HL-60 (cell line): ENCODE measurements at regions not wholly inside any gene's neighbourhood (a gene's known extent, or its start where the extent isn't known, plus 50 kb on each side); places are given as distances from the start of the nearest gene placed in this dataset.
A peak's percentile ranks its signal among the peaks of the same experiment; 100 is the strongest.

ENCODE experiments used
- DNase-seq, 2 experiments: peaks; one replicate each; pipeline ENCODE4 v3.0.0-alpha.2; 2010 to 2020; ENCODE audit warnings: low read depth in 1 of 2, low spot score in 1 of 2
- H3K27ac ChIP-seq: fragments of 250-450 bp; sonication (Bioruptor Pico); replicated peaks from 2 replicates; pipeline ENCODE4 v1.5.1; 2020; ENCODE audit warnings: mild to moderate bottlenecking, moderate library complexity
- H3K27me3 ChIP-seq: fragments of 250-450 bp; sonication (Bioruptor Pico); 2 replicates; pipeline ENCODE4 v1.5.1; 2021; ENCODE audit warnings: mild to moderate bottlenecking, moderate library complexity; ENCODE audit not compliant: insufficient read depth, poor library complexity, severe bottlenecking
- H3K4me3 ChIP-seq: replicated peaks from 2 replicates; pipeline ENCODE4 v1.5.1; 2011; ENCODE audit warnings: mild to moderate bottlenecking, control low read depth, low read length; ENCODE audit not compliant: insufficient read depth
- GABPA ChIP-seq: IDR thresholded peaks from 2 replicates; pipeline ENCODE4 v1.6.1; 2012; ENCODE audit warnings: low read depth
- POLR2AphosphoS5 ChIP-seq: IDR thresholded peaks from 2 replicates; pipeline ENCODE4 v1.6.1; 2012; ENCODE audit warnings: low read depth
- SPI1 ChIP-seq: IDR thresholded peaks from 2 replicates; pipeline ENCODE4 v1.6.1; 2012; ENCODE audit warnings: low read depth, mild to moderate bottlenecking, borderline replicate concordance
- TF ChIP-seq, protein P1 (sequence below): IDR thresholded peaks from 2 replicates; pipeline ENCODE4 v1.6.1; 2012; ENCODE audit warnings: low read depth; ENCODE audit not compliant: insufficient replicate concordance
- TF ChIP-seq, protein P2 (sequence below): IDR thresholded peaks from one replicate; pipeline ENCODE4 v1.5.1; 2011; ENCODE audit warnings: low read length, control low read depth, inconsistent platforms; ENCODE audit not compliant: insufficient read depth

DNA sequence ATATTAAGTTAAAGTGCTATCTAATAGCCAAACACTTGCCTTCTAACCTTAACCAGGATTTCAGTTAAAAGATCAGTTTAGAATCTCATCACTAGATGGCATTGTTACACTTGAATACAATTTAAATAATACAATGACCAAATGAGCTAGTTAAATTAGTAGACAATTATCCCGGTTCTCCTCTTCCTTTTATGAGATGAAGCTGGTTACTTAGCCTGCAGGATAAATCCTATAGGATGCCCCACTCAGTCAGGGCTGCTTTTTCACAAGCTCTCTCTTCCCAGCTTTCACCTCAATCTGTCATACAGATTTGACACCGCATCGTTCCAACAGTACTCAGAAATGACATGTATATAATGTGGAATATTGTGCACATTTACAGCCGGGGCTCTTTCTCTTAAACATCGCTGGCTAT lies 678.8 kb downstream of the KCNJ3 start:
- Histone ChIP-seq H3K27me3 (peaks cover 4% of the 10 kb centered on the region), H3K27ac (no peak overlapping the region), H3K4me3 (no peak overlapping the region)
- TF ChIP-seq, protein P1, sequence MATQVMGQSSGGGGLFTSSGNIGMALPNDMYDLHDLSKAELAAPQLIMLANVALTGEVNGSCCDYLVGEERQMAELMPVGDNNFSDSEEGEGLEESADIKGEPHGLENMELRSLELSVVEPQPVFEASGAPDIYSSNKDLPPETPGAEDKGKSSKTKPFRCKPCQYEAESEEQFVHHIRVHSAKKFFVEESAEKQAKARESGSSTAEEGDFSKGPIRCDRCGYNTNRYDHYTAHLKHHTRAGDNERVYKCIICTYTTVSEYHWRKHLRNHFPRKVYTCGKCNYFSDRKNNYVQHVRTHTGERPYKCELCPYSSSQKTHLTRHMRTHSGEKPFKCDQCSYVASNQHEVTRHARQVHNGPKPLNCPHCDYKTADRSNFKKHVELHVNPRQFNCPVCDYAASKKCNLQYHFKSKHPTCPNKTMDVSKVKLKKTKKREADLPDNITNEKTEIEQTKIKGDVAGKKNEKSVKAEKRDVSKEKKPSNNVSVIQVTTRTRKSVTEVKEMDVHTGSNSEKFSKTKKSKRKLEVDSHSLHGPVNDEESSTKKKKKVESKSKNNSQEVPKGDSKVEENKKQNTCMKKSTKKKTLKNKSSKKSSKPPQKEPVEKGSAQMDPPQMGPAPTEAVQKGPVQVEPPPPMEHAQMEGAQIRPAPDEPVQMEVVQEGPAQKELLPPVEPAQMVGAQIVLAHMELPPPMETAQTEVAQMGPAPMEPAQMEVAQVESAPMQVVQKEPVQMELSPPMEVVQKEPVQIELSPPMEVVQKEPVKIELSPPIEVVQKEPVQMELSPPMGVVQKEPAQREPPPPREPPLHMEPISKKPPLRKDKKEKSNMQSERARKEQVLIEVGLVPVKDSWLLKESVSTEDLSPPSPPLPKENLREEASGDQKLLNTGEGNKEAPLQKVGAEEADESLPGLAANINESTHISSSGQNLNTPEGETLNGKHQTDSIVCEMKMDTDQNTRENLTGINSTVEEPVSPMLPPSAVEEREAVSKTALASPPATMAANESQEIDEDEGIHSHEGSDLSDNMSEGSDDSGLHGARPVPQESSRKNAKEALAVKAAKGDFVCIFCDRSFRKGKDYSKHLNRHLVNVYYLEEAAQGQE = no peak
- TF ChIP-seq SPI1 = no peak
- TF ChIP-seq POLR2AphosphoS5 = no peak
- TF ChIP-seq, protein P2, sequence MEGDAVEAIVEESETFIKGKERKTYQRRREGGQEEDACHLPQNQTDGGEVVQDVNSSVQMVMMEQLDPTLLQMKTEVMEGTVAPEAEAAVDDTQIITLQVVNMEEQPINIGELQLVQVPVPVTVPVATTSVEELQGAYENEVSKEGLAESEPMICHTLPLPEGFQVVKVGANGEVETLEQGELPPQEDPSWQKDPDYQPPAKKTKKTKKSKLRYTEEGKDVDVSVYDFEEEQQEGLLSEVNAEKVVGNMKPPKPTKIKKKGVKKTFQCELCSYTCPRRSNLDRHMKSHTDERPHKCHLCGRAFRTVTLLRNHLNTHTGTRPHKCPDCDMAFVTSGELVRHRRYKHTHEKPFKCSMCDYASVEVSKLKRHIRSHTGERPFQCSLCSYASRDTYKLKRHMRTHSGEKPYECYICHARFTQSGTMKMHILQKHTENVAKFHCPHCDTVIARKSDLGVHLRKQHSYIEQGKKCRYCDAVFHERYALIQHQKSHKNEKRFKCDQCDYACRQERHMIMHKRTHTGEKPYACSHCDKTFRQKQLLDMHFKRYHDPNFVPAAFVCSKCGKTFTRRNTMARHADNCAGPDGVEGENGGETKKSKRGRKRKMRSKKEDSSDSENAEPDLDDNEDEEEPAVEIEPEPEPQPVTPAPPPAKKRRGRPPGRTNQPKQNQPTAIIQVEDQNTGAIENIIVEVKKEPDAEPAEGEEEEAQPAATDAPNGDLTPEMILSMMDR = no peak
- TF ChIP-seq GABPA = no peak
- DNase-seq = no peak

DNA sequence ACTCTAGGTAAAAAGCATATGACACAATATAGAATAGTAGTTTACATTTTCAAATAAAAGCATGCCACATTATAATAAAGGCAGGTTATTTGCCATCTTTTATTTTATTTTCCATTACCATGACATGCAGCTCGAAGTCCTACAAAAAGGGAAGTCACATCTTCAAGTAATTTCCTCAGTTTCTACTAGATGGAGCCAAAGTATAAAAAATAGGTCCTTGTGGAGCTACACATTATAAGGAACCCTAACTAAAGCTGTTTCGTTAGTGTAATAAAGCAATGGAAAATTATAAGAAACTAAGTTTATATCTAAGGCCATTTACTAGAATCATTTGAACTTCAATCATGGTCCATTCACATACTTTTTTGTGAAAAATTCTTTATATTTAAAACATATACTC lies 674.5 kb downstream of the KCNJ3 start:
- H3K27me3 ChIP-seq = no peaks in the 10 kb centered on the region
- no peak for TF ChIP-seq GABPA
- TF ChIP-seq POLR2AphosphoS5 = no peak
- TF ChIP-seq, protein P2 = no peak
- TF ChIP-seq, protein P1 = no peak
- TF ChIP-seq SPI1 = peak; percentile 89
- H3K27ac ChIP-seq = no peak overlapping the region
- no peak for DNase-seq
- no peak overlapping the region for H3K4me3 ChIP-seq

DNA sequence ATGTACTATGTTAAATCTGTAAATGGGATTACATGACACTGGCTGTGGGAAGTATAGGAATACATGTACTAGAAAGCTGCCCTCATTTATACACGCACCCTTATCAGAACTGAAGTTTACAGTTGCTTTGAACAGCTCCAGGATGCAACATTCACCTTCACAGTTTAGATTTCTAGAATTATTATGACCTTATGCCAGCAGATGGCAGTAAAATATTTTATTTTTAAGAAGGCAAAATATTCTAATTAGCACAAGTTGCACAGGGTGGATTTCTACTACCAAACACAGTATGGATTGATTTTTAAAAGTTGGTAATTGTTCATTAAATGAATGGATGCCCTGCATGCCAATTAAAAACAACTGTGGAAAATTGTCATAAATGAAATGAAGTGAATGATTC lies 670.4 kb downstream of the KCNJ3 start:
- H3K4me3 ChIP-seq = no peak overlapping the region
- no peak for DNase-seq
- TF ChIP-seq POLR2AphosphoS5 (no peak), GABPA (no peak), SPI1 (no peak)
- TF ChIP-seq, protein P1 = no peak
- TF ChIP-seq, protein P2 = no peak
- no peaks in the 10 kb centered on the region for H3K27me3 ChIP-seq
- H3K27ac ChIP-seq = no peak overlapping the region
